ENCODE measurements at regions not wholly inside any gene's neighbourhood (a gene's known extent, or its start where the extent isn't known, plus 50 kb on each side); places are given as distances from the start of the nearest gene placed in this dataset.

DNA sequence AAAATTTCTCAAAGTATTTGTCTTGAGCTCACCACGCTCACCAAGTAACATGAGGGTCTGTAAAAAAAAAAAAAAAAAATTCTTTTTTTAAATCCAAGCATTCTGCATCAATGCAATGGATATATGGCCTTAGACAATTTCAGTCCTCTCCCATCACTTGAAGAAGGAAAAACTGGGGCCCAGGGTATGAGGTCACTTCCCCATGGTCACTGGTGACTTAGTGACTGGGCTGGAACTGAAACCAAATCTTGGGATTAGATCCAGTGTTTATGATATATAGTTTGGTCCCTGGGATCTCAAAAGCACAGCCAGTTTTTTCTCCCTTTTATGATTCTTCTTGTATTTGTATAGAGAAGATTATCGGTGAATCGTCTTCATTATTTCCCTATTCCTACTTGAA lies 477.9 kb upstream of the TNP1 start:
- DNase-seq (ENCODE audit: low spot score) = no peak

DNA sequence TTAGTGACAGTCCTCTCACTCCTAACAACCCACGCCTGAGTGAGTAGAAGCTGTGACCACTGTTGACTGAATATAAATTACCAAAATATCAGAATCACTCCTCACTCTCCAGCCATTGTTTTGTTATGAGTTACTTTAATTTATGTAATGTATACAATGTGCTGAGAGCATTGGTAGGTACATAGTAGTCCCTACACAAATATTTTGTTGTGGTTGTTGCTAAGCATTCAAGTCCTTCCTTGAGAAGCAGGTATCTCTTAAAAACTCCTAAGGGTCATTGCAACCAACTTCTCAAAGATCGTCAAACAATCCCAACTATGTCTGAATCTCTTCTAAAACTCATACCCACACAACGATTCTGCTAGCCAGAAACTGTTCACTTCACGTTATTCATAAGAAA lies 476.8 kb upstream of the TNP1 start:
- no peak for DNase-seq (ENCODE audit: low spot score)

DNA sequence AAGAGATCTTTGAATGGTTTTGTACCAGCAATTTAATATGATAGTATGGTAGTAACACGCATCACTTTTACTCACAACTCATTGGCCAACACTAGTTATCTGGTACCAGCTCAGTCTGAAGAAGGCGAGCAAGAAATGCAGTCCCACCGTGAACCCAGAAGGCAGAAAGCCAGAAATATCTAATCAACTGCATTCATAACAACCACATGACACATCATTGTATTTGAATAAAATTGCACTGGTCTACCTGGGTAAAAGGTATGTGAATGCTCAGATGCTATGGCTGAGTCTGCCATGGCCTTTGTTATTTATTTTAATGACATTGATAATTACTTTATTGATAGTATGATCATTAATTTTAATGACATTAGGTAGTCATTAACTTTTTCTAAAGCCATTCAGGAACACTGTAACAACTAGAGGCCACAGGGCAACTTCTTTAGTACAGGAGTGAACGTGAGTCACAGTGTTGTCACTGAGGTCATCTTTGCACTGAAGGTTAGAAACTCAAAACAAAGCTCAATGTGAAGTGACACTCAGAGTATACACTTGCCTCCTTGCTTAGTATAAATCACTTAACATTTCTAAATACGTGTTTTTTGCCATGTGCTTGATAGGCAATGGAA lies 475.6 kb upstream of the TNP1 start:
- no peak for DNase-seq (ENCODE audit: low spot score)

- no peak for DNase-seq (ENCODE audit: low spot score)
Measured at GRCh38 chr2:217334561-217334960, 474.7 kb upstream of the TNP1 start.

- DNase-seq (ENCODE audit: low spot score) = no peak
Measured at GRCh38 chr2:217332866-217333265, 473.0 kb upstream of the TNP1 start.

- DNase-seq (ENCODE audit: low spot score) = no peak
Measured at GRCh38 chr2:217332417-217332791, 472.5 kb upstream of the TNP1 start.

DNA sequence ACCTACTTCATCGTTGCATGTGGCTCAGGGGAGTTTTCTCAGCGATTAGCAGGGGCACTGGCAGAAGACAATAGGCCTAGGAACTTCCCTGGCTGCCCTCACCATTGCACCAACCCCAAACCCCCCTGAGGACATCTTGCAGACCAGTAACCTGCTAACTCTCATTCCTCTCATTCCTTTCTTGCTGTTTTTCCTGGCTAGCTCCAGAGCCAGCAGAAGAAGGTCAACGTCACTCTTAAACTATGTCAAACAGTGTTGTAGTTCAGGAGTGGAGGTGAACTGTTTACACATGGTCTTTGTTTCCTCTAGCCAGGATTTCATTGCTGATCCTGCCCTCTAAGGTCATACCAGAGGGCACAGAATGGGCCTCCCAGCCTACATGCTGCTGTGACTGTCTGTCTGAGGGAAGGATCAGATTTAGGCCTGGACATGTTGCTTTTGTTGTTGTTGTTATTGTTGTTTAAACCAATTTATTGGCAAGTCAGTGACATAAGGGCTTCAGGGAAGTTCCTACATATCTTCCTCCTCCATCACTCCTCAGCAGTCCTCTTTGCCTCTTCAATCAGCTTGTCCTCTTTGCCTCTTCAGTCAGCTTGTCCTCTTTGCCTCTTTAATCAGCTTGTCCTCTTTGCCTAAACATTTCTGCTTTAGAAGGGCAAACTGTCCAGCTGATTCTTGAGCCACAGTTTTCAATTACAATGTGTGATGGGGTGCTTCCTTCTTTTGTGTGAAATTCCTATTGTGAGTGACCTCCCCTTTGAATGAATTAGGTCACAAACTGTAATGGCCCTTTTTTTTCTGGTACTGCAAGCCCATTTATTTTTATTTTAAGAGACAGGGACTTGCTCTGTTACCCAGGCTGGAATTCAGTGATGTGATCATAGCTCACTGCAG lies 471.9 kb upstream of the TNP1 start:
- no peak for DNase-seq (ENCODE audit: low spot score)

DNA sequence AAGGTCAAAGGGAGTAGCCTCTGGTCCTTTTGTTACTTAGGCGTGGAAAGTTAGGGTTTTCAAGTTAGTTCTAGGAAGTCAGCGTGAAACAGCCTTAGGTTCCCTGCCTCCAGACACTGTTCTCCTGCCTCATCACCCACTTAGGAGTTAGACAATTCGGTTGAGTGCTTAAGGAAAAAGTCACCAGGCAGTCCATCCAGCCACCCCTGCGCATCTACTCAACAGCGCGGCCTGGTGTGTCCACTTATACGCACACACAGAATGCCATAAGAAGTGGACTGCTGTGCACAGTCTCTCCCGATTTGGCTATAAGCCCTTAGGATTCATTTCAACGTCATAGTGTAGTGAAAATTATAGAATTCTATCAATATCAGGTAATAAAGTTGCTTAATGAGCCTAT lies 470.8 kb upstream of the TNP1 start:
- no peak for DNase-seq (ENCODE audit: low spot score)

- no peak for DNase-seq (ENCODE audit: low spot score)
Measured at GRCh38 chr2:217329023-217329431, 469.2 kb upstream of the TNP1 start.

DNA sequence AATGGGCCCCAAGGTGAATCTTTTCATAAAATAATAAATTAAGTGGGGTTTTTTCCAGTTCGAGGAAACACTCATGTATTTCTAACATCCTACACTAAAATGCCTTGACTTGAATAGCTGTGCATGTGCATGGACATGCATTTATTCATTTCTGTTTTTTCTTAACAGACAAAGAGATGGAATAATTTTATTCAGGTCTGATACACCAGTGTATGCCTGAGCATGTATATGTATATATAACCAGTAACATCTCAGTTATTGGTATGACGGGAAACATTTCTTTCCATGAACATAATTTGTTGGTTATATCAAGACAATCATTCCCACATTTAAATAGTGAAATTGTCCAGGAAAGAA lies 468.7 kb upstream of the TNP1 start:
- no peak for DNase-seq (ENCODE audit: low spot score)

- no peak for DNase-seq (ENCODE audit: low spot score)
Measured at GRCh38 chr2:217327953-217328621, 468.2 kb upstream of the TNP1 start.

DNA sequence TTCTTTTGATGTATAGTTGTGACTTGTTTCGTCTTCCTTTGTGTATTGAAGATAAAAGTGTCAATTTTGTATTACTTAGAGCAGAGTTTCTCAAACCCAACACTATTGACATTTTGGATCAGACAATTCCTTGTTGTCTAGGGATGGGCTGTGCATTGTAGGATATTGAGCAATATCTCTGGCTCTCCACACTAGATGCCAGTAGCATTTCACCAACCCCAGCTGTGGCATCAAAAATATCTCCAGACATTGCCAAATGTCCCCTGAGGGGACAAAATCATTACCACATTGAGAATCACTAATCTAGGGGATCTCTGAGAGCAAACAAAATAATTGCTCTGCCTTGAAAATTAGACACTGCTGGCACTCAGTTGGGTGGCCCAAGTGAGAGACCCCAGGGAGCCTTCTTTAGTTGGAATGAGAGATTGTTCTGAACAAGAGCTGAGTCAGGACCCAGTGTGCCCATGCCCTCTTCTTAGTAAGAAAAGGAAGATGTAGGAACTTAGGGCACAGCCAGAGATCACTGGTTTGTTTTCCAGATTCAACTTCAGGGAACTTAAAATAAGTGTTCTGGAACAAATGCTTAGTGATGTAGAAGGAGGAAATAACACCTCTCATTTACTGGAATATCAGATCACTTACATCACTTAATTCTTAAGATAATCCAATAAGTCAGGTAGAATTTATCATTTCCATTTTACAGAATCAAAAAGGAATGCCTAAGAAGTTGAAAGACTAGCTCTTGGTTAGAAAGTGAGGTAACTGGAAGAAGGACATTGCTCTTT lies 466.6 kb upstream of the TNP1 start:
- no peak for DNase-seq (ENCODE audit: low spot score)

- no peak for DNase-seq (ENCODE audit: low spot score)
Measured at GRCh38 chr2:217325816-217326215, 466.0 kb upstream of the TNP1 start.

DNA sequence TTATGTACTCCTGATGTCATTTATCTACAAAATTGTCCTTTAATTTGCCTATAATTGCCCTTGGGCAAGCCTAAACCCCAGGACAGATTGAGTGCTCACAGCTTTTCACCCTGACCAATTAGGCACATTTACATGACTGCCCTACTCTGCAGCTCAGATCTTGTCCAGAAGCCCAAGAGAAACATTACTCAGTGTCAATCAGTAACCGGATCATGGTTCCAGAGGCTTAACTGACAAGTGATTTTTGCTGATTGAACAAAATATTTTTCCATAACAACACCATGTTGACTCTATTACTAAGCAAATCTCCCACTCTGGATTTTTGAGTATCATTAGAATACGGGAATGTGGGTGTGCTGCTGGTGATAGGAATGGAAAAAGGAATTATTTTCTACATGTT lies 465.4 kb upstream of the TNP1 start:
- DNase-seq (ENCODE audit: low spot score) = no peak

DNA sequence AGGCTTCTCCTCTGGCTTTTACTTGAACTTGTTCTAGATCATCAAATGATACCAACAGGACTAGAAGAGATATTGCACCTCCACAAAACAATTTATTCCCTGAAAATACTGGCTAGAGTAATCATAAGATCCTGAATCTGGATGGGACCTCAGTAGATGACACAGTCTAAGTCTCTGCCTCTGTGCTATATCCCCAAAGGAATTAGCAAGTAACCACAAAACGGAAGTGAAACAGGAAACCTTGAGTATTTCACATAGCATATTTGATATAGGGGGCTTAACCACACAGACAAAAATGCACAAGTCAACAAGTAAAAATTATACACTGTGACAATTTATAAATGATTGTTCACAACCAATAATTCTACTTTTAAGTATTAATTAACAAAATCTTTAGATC lies 456.9 kb upstream of the TNP1 start:
- DNase-seq (ENCODE audit: low spot score) = no peak

DNA sequence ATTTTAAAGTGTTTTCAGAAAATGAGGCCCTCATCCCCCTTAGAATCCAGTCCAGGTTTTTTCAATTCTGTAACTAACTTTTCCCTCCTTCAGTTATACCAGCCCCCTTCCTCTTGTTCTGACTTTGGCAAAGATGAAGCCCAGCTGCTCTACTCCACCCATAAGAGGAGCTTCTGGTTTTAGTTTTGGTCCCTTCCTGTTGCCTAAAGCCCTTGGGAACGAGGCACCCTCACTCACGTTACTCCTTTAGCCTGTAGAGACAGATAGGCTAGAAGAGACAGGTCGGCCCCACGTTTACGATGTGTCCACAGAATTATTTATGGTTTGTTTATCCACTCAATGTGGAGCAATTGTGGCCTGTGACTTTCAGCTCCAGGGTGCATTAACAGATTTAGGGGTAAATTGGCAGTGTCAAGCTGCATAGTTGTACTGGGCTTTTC lies 454.2 kb upstream of the TNP1 start:
- DNase-seq (ENCODE audit: low spot score) = no peak

- no peak for DNase-seq (ENCODE audit: low spot score)
Measured at GRCh38 chr2:217313386-217313785, 453.5 kb upstream of the TNP1 start.

DNA sequence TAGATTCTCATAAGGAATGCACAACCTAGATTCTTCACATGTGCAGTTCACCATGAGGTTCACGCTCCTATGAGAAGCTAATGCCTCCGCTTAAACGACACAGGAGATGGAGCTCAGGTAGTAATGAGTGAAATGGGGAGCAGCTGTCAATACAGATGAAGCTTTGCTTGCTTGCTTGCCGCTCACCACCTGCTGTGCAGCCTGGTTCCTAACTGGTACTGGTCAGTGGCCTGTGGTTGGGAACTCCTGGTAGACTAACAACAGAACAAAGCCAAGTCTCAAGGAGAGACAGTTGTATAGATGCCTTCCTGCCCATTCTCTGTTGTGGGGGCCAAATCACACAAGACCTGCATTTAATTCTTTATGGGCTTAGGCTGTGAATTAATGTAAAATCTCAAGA lies 449.2 kb upstream of the TNP1 start:
- DNase-seq (ENCODE audit: low spot score) = no peak

GRCh38 chr2:217307023-217307422 lies 447.2 kb upstream of the TNP1 start:
- no peak for DNase-seq (ENCODE audit: low spot score)

DNA sequence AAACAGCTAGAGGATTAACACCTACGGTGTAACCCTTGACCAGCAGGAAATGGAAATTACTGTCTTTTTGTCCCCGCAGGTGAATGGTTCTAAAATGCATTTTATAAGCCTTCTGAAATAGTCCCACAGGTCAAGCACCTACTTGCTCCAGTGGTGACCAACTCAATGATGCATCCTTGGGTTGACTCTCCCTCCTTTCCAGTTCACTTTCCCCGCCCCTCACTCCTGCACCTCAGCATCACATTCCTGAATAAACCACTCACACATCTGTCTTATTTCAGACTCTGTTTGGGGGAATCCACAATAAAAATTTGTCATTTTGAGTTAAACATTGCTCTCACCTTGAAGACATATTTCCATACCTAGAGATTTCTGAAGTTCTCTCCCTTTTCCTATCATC lies 446.0 kb upstream of the TNP1 start:
- DNase-seq (ENCODE audit: low spot score) = no peak

- no peak for DNase-seq (ENCODE audit: low spot score)
Measured at GRCh38 chr2:217304582-217304981, 444.7 kb upstream of the TNP1 start.

GRCh38 chr2:217302856-217303255 lies 443.0 kb upstream of the TNP1 start:
- DNase-seq (ENCODE audit: low spot score) = no peak

Data from RKO (cell line).